ENCODE measurements at regions not wholly inside any gene's neighbourhood (a gene's known extent, or its start where the extent isn't known, plus 50 kb on each side); places are given as distances from the start of the nearest gene placed in this dataset.

GRCh38 chr11:70885281-70886231 lies 366.8 kb downstream of the SHANK2 start:
- ChIA-PET POLR2A (ENCODE audit: low non-redundant PET) (no interaction called here), CTCF (no interaction called here)
- peak; percentile 15 for DNase-seq (ENCODE audit: low spot score)
- BruUV-seq (replicated peaks) = no TSS peak
- H3K27ac ChIP-seq (ENCODE audit: low read depth, low read length, poor library complexity, severe bottlenecking) = no peak overlapping the region
- no peak overlapping the region for H3K4me3 ChIP-seq (ENCODE audit: low read depth, low read length, poor library complexity, severe bottlenecking)
- H3K4me1 ChIP-seq (ENCODE audit: insufficient read depth, low read length, poor library complexity, severe bottlenecking) = no peaks in the 10 kb centered on the region
- intact Hi-C loops (cut with micrococcal nuclease; ENCODE audit: unreplicated experiment) = no loop called here
- no peaks in the 10 kb centered on the region for H3K36me3 ChIP-seq (ENCODE audit: insufficient read depth, low read length, poor library complexity, severe bottlenecking)
- H3K27me3 ChIP-seq (replicated peaks; ENCODE audit: insufficient read depth, low read depth, low read length, poor library complexity) = peaks cover 21% of the 10 kb centered on the region
- TF ChIP-seq EZH2 (IDR thresholded peaks at IDR 0.05; ENCODE audit: borderline replicate concordance, low read depth, low read length, poor library complexity, severe bottlenecking) = no peak
- no peak for TF ChIP-seq CTCF (conservative IDR thresholded peaks at IDR 0.05; ENCODE audit: low read depth, low read length)
- H3K9me3 ChIP-seq (ENCODE audit: low read depth, low read length, poor library complexity, severe bottlenecking) = no peaks in the 10 kb centered on the region

DNA sequence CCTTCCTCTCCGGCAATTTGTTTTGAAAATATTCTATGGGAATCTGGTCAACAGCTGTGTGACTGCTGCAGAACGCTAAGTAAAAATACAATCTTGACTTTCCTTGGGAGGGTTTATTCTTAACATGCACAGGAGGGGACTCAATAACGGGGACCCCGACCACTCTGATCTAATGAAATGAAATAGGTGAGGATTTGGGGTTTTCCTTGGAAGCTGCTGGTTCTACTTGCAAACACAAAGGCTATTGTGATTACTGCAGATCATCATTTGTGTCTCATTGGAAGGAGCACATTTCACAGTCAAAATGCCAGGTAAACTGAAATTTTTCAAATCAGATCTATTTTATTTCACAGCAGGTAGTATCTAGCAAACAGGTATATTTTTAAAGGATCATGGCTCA lies 366.1 kb downstream of the SHANK2 start:
- Histone ChIP-seq H3K9me3 (ENCODE audit: low read depth, low read length, poor library complexity, severe bottlenecking) (no peaks in the 10 kb centered on the region), H3K27ac (ENCODE audit: low read depth, low read length, poor library complexity, severe bottlenecking) (no peak overlapping the region), H3K27me3 (replicated peaks; ENCODE audit: insufficient read depth, low read depth, low read length, poor library complexity) (peaks cover 21% of the 10 kb centered on the region), H3K4me3 (ENCODE audit: low read depth, low read length, poor library complexity, severe bottlenecking) (no peak overlapping the region), H3K4me1 (ENCODE audit: insufficient read depth, low read length, poor library complexity, severe bottlenecking) (no peaks in the 10 kb centered on the region), H3K36me3 (ENCODE audit: insufficient read depth, low read length, poor library complexity, severe bottlenecking) (no peaks in the 10 kb centered on the region)
- no peak for DNase-seq (ENCODE audit: low spot score)
- TF ChIP-seq CTCF (conservative IDR thresholded peaks at IDR 0.05; ENCODE audit: low read depth, low read length) (no peak), EZH2 (IDR thresholded peaks at IDR 0.05; ENCODE audit: borderline replicate concordance, low read depth, low read length, poor library complexity, severe bottlenecking) (no peak)
- intact Hi-C loops (cut with micrococcal nuclease; ENCODE audit: unreplicated experiment) = no loop called here
- CTCF ChIA-PET = no interaction called here
- no TSS peak for BruUV-seq (replicated peaks)
- POLR2A ChIA-PET (ENCODE audit: low non-redundant PET) = no interaction called here

GRCh38 chr11:70886676-70887541 lies 365.5 kb downstream of the SHANK2 start:
- CTCF ChIA-PET = no interaction called here
- no TSS peak for BruUV-seq (replicated peaks)
- no peak overlapping the region for H3K27ac ChIP-seq (ENCODE audit: low read depth, low read length, poor library complexity, severe bottlenecking)
- DNase-seq (ENCODE audit: low spot score) = no peak
- no peaks in the 10 kb centered on the region for H3K4me1 ChIP-seq (ENCODE audit: insufficient read depth, low read length, poor library complexity, severe bottlenecking)
- H3K4me3 ChIP-seq (ENCODE audit: low read depth, low read length, poor library complexity, severe bottlenecking) = no peak overlapping the region
- peaks cover 21% of the 10 kb centered on the region for H3K27me3 ChIP-seq (replicated peaks; ENCODE audit: insufficient read depth, low read depth, low read length, poor library complexity)
- H3K36me3 ChIP-seq (ENCODE audit: insufficient read depth, low read length, poor library complexity, severe bottlenecking) = no peaks in the 10 kb centered on the region
- intact Hi-C loops (cut with micrococcal nuclease; ENCODE audit: unreplicated experiment) = no loop called here
- TF ChIP-seq CTCF (conservative IDR thresholded peaks at IDR 0.05; ENCODE audit: low read depth, low read length) (no peak), EZH2 (IDR thresholded peaks at IDR 0.05; ENCODE audit: borderline replicate concordance, low read depth, low read length, poor library complexity, severe bottlenecking) (no peak)
- POLR2A ChIA-PET (ENCODE audit: low non-redundant PET) = no interaction called here
- H3K9me3 ChIP-seq (ENCODE audit: low read depth, low read length, poor library complexity, severe bottlenecking) = no peaks in the 10 kb centered on the region

Measured in A673 (cell line).